GM21825 (cell line): ENCODE measurements at regions not wholly inside any gene's neighbourhood (a gene's known extent, or its start where the extent isn't known, plus 50 kb on each side); places are given as distances from the start of the nearest gene placed in this dataset.
"Not testable (repeated sequence)": the region's sequence is repeated elsewhere in the genome, so short reads cannot be mapped to it uniquely, and the experiment has no call there.

Source experiments
- ATAC-seq: cut with Tn5 transposase; IDR thresholded peaks from one replicate; pipeline ENCODE4 v1.9.1; 2021; ENCODE audit warnings: mild to moderate bottlenecking, moderate library complexity; ENCODE audit not compliant: unreplicated experiment

DNA sequence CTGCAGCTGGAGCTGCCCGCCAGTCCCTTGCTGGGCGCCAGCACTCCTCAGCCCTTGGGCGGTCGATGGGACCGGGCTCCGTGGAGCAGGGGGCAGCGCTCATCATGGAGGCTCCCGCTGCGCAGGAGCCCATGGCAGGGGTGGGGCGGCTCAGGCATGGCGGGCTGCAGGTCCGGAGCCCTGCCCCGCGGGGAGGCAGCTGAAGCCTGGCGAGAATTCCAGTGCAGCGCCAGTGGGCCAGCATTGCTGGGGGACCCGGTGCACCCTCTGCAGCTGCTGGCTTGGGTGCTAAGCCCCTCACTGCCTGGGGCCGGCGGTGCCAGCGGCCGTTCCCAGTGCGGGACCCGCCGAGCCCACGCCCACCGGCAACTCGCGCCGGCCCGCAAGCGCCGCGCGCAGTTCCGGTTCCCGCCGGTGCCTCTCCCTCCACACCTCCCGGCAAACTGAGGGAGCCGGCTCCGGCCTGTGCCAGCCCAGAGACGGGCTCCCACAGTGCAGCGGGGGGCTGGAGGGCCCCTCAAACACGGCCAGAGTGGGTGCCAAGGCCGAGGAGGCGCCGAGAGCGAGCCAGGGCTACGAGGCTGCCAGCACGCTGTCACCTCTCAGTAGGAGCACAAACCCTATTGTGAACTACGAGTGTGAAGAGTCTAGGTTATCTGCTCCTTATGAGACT lies 687.1 kb downstream of the PCDH17 start:
- no peak for ATAC-seq

GRCh38 chr13:58324161-58324560 lies 692.6 kb downstream of the PCDH17 start:
- ATAC-seq = no peak

GRCh38 chr13:58329746-58330145 lies 698.2 kb downstream of the PCDH17 start:
- no peak for ATAC-seq

GRCh38 chr13:58340895-58341294 lies 709.4 kb downstream of the PCDH17 start:
- no peak for ATAC-seq

DNA sequence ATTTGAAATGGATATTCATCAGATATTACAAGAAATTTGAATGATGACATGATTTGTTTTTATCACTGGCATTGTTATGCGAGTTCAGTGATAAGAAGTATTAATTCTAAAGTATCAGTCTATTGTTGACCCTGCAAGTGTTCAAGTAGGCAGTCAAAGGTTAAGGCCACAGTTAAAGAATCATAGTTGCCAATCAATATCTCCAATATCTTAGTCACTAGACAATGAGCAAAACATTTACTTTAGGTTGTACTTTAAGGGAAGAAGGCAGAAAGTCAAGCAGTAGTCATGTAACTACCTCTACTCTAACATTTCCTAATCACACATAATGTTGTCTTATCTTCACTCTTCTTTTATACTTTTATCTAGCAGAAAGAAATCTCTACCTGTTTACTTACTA lies 709.8 kb downstream of the PCDH17 start:
- no peak for ATAC-seq

- ATAC-seq = no peak
Measured at GRCh38 chr13:58343076-58343475, 711.5 kb downstream of the PCDH17 start.

DNA sequence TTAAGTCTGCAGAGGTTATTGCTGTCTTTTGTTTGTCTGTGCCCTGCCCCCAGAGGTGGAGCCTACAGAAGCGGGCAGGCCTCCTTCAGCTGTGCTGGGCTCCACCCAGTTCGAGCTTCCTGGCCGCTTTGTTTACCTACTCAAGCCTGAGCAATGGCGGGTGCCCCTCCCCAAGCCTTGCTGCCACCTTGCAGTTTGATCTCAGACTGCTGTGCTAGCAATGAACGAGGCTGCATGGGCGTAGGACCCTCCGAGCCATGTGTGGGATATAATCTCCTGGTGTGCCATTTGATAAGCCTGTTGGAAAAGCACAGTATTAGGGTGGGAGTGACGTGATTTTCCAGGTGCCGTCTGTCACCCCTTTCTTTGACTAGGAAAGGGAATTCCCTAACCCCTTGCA lies 720.6 kb downstream of the PCDH17 start:
- ATAC-seq = not testable (repeated sequence)

DNA sequence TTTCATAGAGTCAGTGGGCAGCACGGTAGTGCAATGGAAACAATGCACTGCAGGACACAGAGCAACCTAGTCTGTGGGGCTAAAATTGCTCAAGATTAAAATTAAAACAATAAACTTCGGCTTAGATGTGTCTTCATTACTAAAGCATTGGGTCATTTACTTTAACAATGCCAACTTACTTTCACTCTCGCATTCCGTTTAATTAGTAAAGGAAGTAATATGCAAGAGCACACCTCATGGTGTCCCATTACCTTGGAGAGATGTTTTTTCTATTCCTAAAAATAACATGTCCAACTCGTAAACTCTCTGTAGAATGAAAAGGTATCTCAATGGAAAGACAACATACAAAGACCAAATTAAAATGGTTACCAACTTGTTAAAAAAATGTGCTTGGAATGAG lies 738.4 kb downstream of the PCDH17 start:
- ATAC-seq = no peak

DNA sequence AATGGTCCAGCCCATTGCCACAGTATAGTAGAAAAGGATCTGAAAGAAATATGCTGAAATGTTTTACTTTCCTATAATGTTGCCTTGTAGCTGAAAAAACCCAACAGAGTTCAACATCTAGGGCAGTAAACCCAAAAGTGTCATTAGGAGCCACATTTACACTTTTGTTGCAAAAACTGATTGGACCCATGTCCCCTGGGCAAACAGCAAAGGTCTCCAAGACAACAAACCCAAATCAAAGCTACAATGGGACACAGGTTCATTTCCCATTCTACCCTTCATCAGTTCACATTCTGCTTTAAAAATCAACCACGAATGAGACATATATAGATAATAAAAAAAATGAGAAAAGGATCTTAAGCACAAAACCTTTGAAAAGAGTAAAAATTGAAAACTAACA lies 744.8 kb downstream of the PCDH17 start:
- ATAC-seq = no peak

GRCh38 chr13:58376775-58377174 lies 745.2 kb downstream of the PCDH17 start:
- ATAC-seq = no peak

DNA sequence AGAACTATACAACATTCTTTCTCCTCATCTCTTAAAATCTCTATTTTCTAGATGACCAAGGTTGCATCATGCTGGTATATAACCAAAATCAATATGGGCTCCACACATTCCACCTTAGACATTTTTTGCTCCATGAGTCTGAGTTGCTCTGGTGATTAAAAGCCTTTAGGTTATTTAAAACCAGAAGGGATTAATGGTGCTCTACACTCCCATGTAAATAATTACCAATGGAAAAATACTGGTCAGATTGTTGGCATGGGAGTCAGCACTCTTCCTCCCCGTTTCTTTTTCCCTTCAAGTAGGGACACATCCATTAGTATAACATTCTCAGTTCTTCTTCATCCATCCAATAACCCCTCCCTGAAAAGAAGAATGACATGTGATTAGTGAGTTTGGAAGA lies 747.7 kb downstream of the PCDH17 start:
- no peak for ATAC-seq

DNA sequence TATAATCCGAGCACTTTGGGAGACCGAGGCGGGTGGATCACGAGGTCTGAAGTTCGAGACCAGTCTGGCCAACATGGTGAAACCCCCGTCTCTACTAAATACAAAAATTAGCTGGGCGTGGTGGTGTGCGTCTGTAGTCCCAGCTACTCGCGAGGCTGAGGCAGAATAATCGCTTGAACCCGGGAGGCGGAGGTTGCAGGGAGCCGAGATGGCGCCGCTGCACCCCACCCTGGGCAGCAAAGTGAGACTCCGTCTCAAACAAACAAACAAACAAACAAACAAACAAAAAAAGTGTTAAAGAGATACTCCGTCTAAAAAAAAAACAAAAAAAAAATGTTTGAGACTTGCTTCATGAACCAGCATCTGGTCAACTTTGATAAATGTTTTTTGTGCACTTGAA lies 753.8 kb downstream of the PCDH17 start:
- not testable (repeated sequence) for ATAC-seq

- no peak for ATAC-seq
Measured at GRCh38 chr13:58397596-58398387, 766.2 kb downstream of the PCDH17 start.

- ATAC-seq = no peak
Measured at GRCh38 chr13:58399263-58399662, 767.7 kb downstream of the PCDH17 start.

- ATAC-seq = no peak
Measured at GRCh38 chr13:58406545-58406944, 775.0 kb downstream of the PCDH17 start.

DNA sequence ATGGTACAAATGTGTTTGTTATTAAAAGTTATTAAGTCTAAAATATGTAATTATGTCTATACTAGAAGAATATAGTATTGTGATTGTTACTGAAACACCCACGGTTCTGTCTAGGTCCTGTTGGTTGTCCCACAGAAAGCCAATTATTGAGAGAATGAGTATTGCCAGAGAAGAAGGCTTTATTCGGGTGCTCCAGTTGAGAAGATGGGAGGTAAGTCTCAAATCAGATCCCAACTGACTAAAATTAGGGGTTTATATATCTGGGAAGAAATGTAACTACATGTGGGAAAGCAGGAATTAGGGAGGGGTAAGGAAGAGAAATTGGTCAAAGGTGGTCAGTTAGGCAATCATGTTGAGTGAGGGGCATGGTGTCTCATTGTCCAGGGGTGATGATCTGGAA lies 798.4 kb downstream of the PCDH17 start:
- no peak for ATAC-seq

- ATAC-seq = no peak
Measured at GRCh38 chr13:58434943-58435342, 803.4 kb downstream of the PCDH17 start.

- ATAC-seq = no peak
Measured at GRCh38 chr13:58437427-58437826, 805.9 kb downstream of the PCDH17 start.

DNA sequence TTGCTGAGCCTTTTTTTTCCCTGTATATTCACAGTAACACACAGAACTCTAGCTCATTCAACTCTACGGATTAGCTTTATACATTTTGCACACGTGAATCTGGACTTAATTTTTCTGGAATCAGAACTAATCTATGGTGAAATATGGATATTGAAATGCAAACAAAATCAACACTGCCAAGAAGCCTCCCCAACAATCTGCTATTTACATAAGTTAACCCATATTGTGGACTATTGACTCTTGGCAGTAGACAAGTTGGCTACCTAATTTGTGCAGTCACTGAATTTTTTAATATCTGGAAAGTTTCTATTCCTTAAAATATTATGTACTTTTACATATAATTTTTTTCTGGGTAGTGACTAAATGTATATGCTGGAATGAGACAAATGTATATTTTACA lies 815.4 kb downstream of the PCDH17 start:
- no peak for ATAC-seq

DNA sequence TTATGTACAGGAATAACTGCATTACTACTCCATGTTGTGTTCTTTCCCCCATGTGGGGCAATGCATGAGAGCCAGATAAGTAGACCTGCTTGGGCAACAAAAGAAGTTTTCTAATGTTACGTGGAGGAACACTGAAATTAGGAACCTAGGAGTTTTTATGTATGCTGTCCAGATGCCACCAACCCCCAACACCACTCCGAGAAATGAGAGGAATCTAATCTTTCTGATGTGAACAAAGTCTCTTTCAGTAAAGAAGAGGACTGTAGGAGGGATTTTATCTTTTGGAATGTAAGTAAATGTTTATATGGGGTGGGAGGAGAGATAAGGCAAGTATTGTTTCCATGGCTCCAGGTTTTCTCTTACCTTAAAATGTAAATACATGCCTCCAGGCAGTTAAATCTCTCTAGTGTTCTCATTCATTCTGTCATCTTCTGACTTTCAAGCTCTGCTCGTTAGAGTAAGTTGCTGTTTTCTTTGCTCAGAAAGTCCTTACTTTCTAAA lies 820.6 kb downstream of the PCDH17 start:
- no peak for ATAC-seq

DNA sequence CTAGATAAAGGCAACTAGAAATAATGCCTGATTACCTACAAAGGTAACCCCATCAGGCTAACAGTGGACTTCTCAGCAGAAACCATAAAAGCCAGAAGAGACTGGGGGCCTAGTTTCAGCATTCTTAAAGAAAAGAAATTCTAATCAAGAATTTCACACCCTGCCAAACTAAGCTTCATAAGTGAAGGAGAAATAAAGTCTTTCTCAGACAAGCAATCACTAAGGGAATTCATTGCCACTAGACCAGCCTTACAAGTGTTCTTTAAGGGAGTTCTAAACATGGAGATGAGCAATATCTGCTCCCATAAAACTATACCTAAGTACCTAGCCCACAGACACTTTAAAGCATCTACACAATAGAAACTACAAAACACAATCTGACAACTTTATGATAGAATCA lies 823.5 kb downstream of the PCDH17 start:
- no peak for ATAC-seq

GRCh38 chr13:58461217-58461616 lies 829.7 kb downstream of the PCDH17 start:
- ATAC-seq = no peak
